Keratinocyte (primary cell): ENCODE measurements at regions not wholly inside any gene's neighbourhood (a gene's known extent, or its start where the extent isn't known, plus 50 kb on each side); places are given as distances from the start of the nearest gene placed in this dataset.
A peak's percentile ranks its signal among the peaks of the same experiment; 100 is the strongest.

Source experiments
- DNase-seq: peaks from one replicate; pipeline ENCODE4 v3.0.0-alpha.2; 2011; ENCODE audit warnings: low read depth, missing footprints, low spot score
- FAIRE-seq: peaks from 2 replicates; lab custom pipeline; 2011; peaks lifted over from hg19 to GRCh38; lab: Jason Lieb, UNC
- H2AFZ ChIP-seq: 2 replicates; pipeline ENCODE4 v1.6.0; 2012; ENCODE audit warnings: low read length, control low read depth, inconsistent platforms; ENCODE audit not compliant: control insufficient read depth
- H3K27ac ChIP-seq: 2 replicates; pipeline ENCODE4 v1.5.1; 2011; ENCODE audit warnings: low read length; ENCODE audit not compliant: control insufficient read depth, insufficient read depth
- H3K27me3 ChIP-seq: 3 replicates; pipeline ENCODE4 v1.6.0; 2011; ENCODE audit warnings: low read length; ENCODE audit not compliant: control insufficient read depth, insufficient read depth; ENCODE audit errors: extremely low read depth
- H3K36me3 ChIP-seq, 2 experiments: 2 replicates in 1 of 2; 3 replicates in 1 of 2; pipeline ENCODE4 v1.5.1; 2011; ENCODE audit warnings: low read length in 2 of 2, mild to moderate bottlenecking in 1 of 2; ENCODE audit not compliant: control insufficient read depth in 2 of 2, insufficient read depth in 2 of 2; ENCODE audit errors: extremely low read depth in 1 of 2
- H3K4me1 ChIP-seq: 3 replicates; pipeline ENCODE4 v1.5.1; 2011; ENCODE audit warnings: low read length; ENCODE audit not compliant: control insufficient read depth, insufficient read depth; ENCODE audit errors: extremely low read depth
- H3K4me2 ChIP-seq: 3 replicates; pipeline ENCODE4 v1.6.0; 2011; ENCODE audit warnings: low read depth, low read length; ENCODE audit not compliant: control insufficient read depth, insufficient read depth; ENCODE audit errors: extremely low read depth
- H3K4me3 ChIP-seq, 3 experiments: fragments of 200-600 bp in 1 of 3; sonication (generic) in 1 of 3; 2 replicates in 2 of 3; 3 replicates in 1 of 3; pipeline ENCODE4 v1.5.1; 2011 to 2016; ENCODE audit warnings: low read length in 3 of 3, mild to moderate bottlenecking in 3 of 3, control low read depth in 2 of 3, inconsistent platforms in 1 of 3, low read depth in 1 of 3, mixed read lengths in 1 of 3, mixed run types in 1 of 3, moderate library complexity in 1 of 3; ENCODE audit not compliant: control insufficient read depth in 2 of 3, insufficient read depth in 2 of 3; ENCODE audit errors: extremely low read depth in 1 of 3
- H3K79me2 ChIP-seq: 2 replicates; pipeline ENCODE4 v1.6.0; 2012; ENCODE audit warnings: low read length; ENCODE audit not compliant: control insufficient read depth, insufficient read depth
- H3K9ac ChIP-seq: 3 replicates; pipeline ENCODE4 v1.6.0; 2011; ENCODE audit warnings: low read length; ENCODE audit not compliant: control insufficient read depth, insufficient read depth; ENCODE audit errors: extremely low read depth
- H3K9me1 ChIP-seq: 3 replicates; pipeline ENCODE4 v1.6.0; 2011; ENCODE audit warnings: low read length; ENCODE audit not compliant: control insufficient read depth, insufficient read depth; ENCODE audit errors: extremely low read depth
- H3K9me3 ChIP-seq: 2 replicates; pipeline ENCODE4 v1.5.1; 2012; ENCODE audit warnings: low read depth, low read length; ENCODE audit not compliant: control insufficient read depth
- H4K20me1 ChIP-seq: 3 replicates; pipeline ENCODE4 v1.6.0; 2011; ENCODE audit warnings: low read length; ENCODE audit not compliant: control insufficient read depth, insufficient read depth; ENCODE audit errors: extremely low read depth
- CTCF ChIP-seq, 3 experiments: IDR thresholded peaks in 1 of 3; conservative IDR thresholded peaks in 1 of 3; optimal IDR thresholded peaks in 1 of 3; 2 replicates in 2 of 3; 3 replicates in 1 of 3; pipeline versions ENCODE3 to v1.5.1; 2011; ENCODE audit warnings: low read length in 3 of 3, mild to moderate bottlenecking in 3 of 3, moderate library complexity in 2 of 3, control low read depth in 1 of 3, inconsistent platforms in 1 of 3; ENCODE audit not compliant: insufficient read depth in 2 of 3; ENCODE audit errors: extremely low read depth in 1 of 3
- EZH2 ChIP-seq: IDR thresholded peaks from one replicate; pipeline ENCODE4 v1.6.1; 2012; ENCODE audit warnings: inconsistent platforms, mild to moderate bottlenecking, low read length, moderate library complexity
- dilution Hi-C: fragments of 300-500 bp; cut with MboI; formaldehyde crosslinking; loops from one replicate; pipeline ENCODE4 v1.7.0; 2020; ENCODE audit warnings: low sequenced_read_pairs; ENCODE audit not compliant: extremely low pct_ligation_motif_present

GRCh38 chr13:37202264-37202663 lies 96.8 kb upstream of the CSNK1A1L start:
- Histone ChIP-seq H4K20me1 (no peaks in the 10 kb centered on the region), H3K9me1 (no peaks in the 10 kb centered on the region), H3K36me3 (no peaks in the 10 kb centered on the region), H3K4me1 (no peaks in the 10 kb centered on the region), H3K79me2 (no peaks in the 10 kb centered on the region), H3K27me3 (no peaks in the 10 kb centered on the region), H3K27ac (no peak overlapping the region), H3K4me2 (no peak overlapping the region), H3K9me3 (no peaks in the 10 kb centered on the region), H3K4me3 (no peak overlapping the region), H3K9ac (no peak overlapping the region), H2AFZ (no peak overlapping the region)
- no peak for FAIRE-seq
- no peak for DNase-seq
- dilution Hi-C loops: no loop called here
- no peak for TF ChIP-seq CTCF (optimal IDR thresholded peaks at IDR 0.05 in 1 of 3, IDR thresholded peaks at IDR 0.05 in 1 of 3, conservative IDR thresholded peaks at IDR 0.05 in 1 of 3; ENCODE audit: extremely low read depth in 1 of 3, insufficient read depth in 2 of 3, low read length in 3 of 3)
- TF ChIP-seq EZH2: no peak

- Histone ChIP-seq H3K9me1 (no peaks in the 10 kb centered on the region), H3K79me2 (no peaks in the 10 kb centered on the region), H3K9me3 (no peaks in the 10 kb centered on the region), H3K4me2 (no peak overlapping the region), H3K9ac (no peak overlapping the region), H2AFZ (peak overlapping the region; percentile 84), H3K4me3 (no peak overlapping the region), H4K20me1 (no peaks in the 10 kb centered on the region), H3K27ac (no peak overlapping the region), H3K27me3 (no peaks in the 10 kb centered on the region), H3K36me3 (no peaks in the 10 kb centered on the region), H3K4me1 (no peaks in the 10 kb centered on the region)
- FAIRE-seq (no peak), DNase-seq (no peak)
- dilution Hi-C loops: no loop called here
- TF ChIP-seq CTCF (optimal IDR thresholded peaks at IDR 0.05 in 1 of 3, IDR thresholded peaks at IDR 0.05 in 1 of 3, conservative IDR thresholded peaks at IDR 0.05 in 1 of 3; ENCODE audit: extremely low read depth in 1 of 3, insufficient read depth in 2 of 3, low read length in 3 of 3) (no peak), EZH2 (no peak)
Observed at GRCh38 chr13:37201081-37201480, 95.6 kb upstream of the CSNK1A1L start.
